OCI-LY1 (cell line): ENCODE measurements at regions not wholly inside any gene's neighbourhood (a gene's known extent, or its start where the extent isn't known, plus 50 kb on each side); places are given as distances from the start of the nearest gene placed in this dataset.

Experiments used
- EZH2 ChIP-seq: fragments of 200-600 bp; sonication (generic), shearing (Covaris generic); IDR thresholded peaks from 2 replicates; pipeline ENCODE4 v1.8.0; 2017; ENCODE audit warnings: borderline replicate concordance, mixed run types, mild to moderate bottlenecking, antibody characterized with exemption, low read length, moderate library complexity, mixed read lengths
- TF ChIP-seq, protein P1 (sequence below): fragments of 200-600 bp; sonication (generic), shearing (Covaris generic); IDR thresholded peaks from 2 replicates; pipeline ENCODE4 v1.5.1; 2017; ENCODE audit warnings: mild to moderate bottlenecking, antibody characterized with exemption, low read length, moderate library complexity, mixed read lengths

DNA sequence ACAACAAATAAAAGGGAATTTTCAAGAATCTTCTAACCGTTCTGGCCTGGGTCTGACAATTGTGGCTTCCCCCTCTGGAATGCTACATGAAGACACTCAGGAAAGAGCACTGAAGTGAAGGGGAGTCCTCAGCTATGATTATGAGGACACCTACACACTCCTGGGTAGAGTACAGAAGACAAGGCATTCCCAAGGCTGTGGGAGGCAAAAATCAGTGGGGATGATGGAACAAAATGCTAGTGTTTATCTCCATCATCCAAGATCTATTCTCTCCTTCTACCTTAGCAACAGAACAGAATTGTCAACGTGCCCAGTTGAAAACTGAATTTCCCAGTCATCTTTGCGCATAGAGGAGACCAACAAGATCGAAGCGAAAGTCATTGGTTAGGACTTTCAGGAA, 130.1 kb upstream of the LARP1 start:
- TF ChIP-seq, protein P1, sequence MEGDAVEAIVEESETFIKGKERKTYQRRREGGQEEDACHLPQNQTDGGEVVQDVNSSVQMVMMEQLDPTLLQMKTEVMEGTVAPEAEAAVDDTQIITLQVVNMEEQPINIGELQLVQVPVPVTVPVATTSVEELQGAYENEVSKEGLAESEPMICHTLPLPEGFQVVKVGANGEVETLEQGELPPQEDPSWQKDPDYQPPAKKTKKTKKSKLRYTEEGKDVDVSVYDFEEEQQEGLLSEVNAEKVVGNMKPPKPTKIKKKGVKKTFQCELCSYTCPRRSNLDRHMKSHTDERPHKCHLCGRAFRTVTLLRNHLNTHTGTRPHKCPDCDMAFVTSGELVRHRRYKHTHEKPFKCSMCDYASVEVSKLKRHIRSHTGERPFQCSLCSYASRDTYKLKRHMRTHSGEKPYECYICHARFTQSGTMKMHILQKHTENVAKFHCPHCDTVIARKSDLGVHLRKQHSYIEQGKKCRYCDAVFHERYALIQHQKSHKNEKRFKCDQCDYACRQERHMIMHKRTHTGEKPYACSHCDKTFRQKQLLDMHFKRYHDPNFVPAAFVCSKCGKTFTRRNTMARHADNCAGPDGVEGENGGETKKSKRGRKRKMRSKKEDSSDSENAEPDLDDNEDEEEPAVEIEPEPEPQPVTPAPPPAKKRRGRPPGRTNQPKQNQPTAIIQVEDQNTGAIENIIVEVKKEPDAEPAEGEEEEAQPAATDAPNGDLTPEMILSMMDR = no peak
- TF ChIP-seq EZH2 = no peak
